ENCODE measurements at regions not wholly inside any gene's neighbourhood (a gene's known extent, or its start where the extent isn't known, plus 50 kb on each side); places are given as distances from the start of the nearest gene placed in this dataset.

- TF ChIP-seq CTCF (IDR thresholded peaks at IDR 0.05; ENCODE audit: insufficient read depth, low read length, poor library complexity, severe bottlenecking): no peak
- no peak for TF ChIP-seq EZH2phosphoT487 (conservative IDR thresholded peaks at IDR 0.05; ENCODE audit: low read length)
These were observed 324.2 kb upstream of the TGFBR2 start for GRCh38 chr3:30282154-30282696.

Data from SU-DHL-6 (cell line).